Daoy (cell line): ENCODE measurements at regions not wholly inside any gene's neighbourhood (a gene's known extent, or its start where the extent isn't known, plus 50 kb on each side); places are given as distances from the start of the nearest gene placed in this dataset.

Experiments
- DNase-seq: peaks from one replicate; pipeline ENCODE4 v3.0.0-alpha.2; 2015; ENCODE audit warnings: low read depth

DNA sequence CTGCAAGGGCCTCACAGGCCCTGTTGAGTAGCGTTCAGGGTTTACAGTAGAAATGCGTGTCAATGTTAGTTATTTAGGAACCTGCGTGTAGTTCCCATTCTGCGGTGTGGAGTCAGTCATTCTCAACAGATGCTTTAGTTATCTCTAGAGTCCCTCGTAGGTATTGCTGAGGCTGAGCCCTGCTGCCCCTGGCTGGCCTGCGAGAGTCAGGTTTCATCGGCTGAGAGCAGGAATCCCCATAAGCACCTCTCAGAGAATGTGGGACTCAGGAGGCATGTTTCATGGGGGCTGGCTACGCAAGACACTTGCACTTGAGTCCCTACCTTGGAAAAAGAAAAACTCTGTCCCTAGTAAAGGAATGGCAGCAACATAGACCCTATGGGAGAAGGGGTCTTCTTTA, 347.5 kb upstream of the ASIC2 start:
- no peak for DNase-seq

DNA sequence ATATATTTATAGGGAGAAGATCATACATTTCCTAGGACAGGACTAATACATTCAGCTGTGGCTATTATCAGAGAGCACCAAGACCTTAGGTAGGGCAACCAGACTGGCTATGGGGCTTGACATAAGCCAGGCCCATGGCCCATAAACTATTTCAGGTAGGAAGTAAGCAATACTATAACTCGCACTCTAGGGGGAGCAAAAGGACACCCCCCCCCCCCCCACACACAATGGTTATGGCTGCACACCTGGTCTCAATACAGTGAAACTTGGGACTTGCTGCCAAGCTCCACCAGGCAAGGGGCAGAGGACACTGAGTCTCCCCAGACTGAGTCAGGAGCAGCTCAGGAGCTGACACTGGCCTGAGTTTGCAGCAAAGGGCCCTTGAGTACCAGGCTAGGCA, 348.9 kb upstream of the ASIC2 start:
- no peak for DNase-seq

DNA sequence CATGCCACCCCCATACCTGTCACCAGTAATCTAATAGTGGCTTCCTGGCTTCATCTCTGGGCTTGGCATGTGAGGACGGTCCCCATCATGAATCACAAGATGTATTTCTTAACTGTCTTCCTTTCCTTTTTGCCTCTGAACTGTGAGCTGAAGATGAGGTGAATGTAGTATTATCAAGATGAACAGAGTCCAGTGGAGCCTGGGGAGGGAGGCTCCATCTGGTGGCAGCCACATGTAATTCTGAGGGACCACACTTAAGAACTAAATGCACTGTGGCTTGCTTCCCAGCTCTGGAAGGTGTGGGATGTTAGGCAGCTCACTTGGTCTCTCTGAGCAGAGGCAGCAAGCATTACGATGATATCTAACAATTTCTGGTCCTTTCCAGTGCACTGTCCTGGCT, 354.9 kb upstream of the ASIC2 start:
- DNase-seq: peak; percentile 19

DNA sequence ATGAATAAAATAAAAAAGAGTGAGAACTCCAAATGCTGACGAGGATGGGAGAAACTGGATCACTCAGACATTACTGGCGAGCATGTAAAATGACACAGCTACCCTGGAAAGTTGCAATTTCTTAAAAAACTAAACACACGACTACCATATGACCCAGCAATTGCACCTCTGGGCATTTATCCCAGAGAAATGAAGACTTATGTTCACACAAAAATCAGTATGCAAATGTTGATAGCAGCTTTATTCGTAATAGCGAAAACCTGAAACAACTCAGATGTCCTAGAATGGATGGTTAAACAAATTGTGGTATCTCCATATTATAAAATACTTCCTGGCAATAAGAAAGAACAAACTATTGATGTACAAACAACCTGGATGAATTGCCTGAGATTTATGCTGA, 357.2 kb upstream of the ASIC2 start:
- DNase-seq: no peak

DNA sequence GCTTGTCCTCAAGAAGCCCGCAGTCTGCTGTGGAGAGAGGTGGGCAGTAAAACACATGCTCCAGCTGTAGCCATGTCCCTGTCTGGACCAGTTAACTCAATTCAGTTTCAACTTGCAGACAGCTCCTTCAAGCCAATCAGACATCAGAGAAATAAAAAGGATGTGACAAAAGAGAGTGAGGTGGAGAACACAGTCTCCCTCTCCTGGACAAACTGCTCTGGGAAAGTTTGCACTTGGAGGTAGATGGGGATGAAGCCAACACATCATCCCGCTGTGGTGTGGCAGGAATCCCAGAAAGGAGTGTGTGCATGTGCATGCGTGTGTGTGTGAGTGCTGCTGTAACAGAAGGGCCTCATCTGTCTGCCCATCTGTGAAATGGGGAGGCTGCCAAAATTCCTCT, 358.6 kb upstream of the ASIC2 start:
- DNase-seq: peak; percentile 43

DNA sequence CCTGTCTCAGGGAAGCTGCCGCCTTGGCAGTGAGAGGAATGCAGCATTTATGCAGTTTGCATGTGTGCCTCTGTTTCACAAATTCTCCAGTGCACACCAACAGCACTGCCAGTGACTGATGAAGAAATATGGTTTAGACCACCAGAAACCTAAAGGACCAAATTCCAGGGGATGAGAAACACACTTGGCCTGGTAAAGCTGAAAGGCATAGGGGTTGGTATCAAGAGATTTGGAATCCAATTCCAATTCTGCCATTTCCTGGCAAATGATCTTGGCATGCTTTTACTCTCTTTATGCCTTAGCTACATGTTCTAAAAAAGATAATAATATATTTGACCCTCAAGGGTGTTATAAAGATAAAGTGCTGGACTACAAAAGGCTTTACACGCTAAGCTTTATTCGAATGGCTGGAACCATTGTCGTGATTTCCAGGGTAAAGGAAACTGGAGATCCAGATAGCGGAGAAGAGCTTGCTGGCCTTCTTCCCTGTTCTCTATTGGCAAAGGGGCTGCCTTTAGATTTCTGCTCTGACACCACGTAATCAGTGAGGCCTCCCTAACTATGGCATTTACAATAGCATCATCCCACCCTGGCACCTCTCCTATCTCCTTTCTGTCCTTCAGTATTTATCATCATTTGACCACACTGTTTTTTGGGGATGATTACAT, 359.8 kb upstream of the ASIC2 start:
- DNase-seq: no peak

DNA sequence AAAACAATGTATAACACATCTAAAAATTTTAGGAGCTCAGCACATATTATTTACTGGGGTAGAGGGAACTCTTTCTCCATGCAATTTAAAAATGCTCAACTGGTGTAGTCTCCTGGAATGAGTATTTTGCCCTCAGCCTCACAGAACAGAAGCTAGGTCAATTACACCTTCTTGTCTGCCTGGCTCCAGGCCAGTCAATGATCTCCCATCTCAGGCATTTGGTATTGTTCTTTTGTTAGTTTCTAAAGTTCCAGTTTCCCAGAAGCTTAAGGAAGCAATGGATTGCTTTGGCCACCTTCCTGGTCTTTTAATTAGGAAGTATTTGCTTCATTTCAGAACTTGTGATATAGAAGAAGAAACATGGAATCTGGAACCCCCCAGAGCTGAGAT, 360.3 kb upstream of the ASIC2 start:
- peak; percentile 24 for DNase-seq

DNA sequence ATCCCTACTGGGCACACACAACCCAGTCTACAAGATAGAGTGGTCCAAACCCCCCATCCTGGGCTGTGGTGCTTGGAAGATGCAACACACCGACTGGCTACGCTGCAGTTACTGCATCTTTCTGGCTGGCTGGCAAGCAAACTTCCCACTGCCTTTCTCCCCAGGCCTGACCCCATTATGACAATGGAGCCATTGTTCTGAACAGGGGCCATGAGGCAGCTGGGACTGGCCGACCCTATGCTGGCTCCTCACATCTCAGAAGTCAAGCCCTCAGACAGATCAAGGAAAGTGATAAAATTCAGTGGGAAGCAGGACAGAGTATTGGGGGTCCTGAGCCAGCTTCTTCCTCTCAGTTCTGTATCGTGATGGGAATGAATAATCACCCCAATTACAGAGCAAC, 364.1 kb upstream of the ASIC2 start:
- no peak for DNase-seq

DNA sequence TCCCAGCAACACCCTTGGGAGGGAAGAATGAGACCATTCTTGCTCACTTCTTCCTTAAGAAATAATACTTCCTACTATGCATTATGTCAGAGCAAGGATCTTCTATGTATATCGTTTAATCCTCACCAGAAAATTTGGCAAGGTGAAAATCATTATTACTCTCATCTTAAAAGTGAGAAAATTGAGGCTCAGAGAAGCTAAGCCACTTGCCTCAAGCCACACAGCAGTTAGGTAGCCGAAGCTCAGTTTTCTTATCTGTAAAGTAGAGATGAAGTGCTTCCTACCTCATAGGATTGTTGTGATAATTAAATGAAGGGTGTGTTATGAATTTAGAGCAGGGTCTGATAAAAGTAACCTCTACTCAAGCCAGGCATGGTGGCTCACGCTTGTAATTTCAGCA, 368.9 kb upstream of the ASIC2 start:
- no peak for DNase-seq

DNA sequence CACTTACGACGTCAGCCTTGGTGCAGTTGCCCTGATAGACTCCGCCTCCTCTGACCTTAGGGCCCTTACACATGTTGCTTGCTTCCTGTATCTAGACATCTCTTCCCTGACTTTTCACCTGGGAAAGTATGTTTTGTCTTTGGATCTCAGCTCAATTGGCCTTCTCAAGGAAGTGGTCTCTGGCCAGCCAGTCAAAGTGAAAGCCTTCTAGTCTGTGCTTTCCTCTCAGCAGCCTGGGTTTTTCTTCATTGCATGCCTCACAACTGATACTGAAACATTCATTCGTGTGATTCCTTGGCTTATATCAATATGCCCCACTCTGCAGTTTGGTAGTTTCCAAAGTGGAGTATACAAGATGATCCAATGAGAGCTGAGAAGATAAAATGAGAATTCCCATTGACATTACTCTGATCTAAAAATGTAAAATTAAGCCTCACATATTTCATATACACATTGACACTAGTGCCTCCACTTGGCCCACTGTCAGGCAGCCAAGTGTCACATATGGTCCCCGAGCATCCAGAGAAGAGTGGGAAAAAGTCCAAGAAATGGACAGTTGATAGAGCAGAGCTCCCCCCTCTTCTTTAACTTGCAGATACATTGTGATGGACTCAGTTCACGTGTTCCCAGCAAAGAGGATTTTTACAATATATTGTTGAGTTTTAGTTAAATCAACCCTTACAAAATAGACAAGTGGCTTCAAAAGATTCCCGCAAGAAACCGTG, 371.2 kb upstream of the ASIC2 start:
- no peak for DNase-seq

DNA sequence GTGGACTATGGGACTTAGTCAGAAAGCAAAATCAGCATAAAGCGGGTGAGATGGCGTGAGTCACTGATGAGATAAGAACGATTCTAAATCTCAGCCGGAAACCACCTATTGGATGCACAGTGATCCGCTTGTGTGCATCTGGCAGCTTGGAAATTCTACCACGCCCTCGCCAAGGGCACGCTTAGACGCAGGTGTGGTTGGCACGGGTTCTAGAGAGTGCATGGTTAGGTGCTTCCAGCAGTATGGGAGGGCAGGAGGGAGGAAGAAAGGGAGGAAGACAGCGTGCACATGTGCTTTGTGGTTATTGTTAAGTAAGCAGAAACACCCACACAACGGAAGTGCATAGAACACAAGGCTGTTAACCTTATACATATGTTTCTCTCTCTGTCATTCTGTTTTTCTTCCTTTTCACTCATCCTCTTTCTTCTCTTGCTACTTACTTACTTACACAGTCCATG, 374.0 kb upstream of the ASIC2 start:
- DNase-seq: peak; percentile 74

DNA sequence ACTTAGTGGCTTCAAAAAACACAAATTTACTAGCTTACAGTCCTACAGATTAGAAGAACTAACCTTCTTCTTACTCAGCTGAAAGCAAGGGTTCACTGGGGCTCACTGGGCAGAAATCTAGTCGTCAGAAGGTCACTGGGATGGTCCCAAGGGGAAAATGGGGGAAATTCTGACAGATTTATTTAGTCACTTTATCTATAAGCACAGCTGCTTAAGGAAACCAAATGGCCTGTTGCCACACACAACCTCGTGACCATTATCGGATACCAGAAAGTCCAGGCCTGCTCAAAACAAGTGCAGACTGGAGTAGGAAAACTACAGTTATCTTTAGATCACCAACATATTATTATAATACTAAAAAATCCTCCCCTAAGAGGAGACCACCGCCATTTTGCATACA, 374.6 kb upstream of the ASIC2 start:
- no peak for DNase-seq

DNA sequence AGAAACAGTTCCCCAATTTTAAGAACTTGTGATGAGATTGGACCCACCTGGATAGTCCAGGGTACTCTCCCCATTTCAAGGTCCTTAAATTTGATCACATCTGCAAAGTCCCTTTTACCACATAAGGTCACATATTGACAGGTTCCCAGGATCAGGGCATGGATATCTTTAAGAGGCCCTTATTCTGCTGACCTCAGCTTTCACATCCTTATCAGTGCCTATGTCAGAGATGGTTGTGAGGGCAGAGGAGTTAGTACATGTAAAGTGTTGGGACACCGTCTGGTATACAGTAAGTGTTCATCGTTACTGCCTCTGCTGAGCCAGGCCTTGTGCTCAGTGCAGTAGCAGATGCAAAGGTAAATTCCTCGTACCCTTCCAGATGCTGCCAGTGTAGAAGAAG, 375.4 kb upstream of the ASIC2 start:
- no peak for DNase-seq

DNA sequence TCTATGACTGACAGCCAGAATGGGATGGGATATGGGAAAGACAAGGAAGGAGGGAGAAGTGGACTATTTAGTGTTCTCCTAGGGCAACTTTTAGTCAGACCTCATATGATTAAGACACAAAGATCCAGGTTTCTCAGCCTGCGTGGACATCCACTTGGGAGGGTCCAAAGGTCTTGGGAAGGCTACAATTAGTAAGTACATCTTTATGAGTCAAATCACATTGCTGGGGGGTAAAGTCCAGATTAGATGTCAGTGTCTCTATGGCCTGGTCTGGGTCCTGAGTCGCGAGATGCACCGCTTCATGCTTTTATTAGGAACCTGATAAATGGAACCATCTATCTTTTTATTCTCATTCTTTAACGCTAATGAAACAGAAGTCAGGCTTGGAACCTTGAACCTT, 378.4 kb upstream of the ASIC2 start:
- no peak for DNase-seq

DNA sequence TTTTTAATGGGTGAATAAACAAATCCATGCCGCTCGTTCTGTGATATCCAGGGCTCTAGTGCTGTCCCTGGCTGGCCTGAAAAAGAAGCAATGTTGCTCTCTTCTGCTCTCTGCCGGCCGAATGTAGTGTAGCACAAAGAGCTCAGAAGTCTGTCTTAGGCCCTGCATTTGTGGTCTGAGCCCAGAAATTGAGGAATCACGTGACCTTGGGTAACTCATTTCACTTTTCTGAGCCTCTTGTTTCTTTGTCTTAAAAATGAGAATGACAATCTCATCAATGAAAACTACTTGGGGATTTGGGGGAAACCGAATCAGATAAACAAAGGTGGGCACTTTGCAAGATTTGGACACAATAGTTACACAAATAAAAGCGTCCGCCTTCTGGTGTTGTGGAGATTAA, 381.6 kb upstream of the ASIC2 start:
- DNase-seq: peak; percentile 59

DNA sequence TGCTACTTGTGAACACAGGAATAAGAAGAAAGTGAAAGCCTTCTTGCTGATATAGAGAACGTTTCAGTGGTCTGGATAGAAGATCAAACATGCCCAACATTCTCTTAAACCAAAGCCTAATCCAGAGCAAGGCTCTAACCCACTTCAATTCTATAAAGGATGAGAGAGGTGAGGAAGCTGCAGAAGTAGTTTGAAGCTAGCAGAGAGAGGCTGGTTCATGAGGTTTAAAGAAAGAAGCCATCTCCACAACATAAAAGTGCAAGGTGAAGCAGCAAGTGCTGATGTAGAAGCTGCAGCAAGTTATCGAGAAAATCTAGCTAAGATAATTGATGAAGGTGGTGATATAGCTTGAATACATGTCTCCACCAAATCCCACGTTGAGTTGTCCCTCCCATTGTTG, 383.3 kb upstream of the ASIC2 start:
- DNase-seq: no peak

DNA sequence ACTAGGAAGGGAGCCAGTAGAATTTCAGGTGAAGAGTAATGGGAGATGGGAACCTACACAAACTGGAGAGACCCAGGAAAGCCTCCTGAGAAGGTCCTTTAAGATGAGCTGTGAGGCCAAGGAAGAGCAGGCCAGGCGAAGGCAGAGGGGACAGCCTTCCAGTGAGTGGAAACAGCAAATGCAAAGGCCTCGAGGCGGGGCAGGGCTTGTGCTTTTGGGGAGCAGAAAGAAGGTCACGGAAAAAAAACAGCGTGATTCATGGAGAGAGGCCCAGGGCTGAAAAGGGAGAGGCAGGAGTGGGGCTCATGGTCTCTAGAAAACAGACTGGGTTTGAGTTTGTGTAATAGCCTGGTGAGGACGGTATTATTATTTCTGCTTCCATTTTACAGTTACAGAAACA, 386.5 kb upstream of the ASIC2 start:
- DNase-seq: no peak

DNA sequence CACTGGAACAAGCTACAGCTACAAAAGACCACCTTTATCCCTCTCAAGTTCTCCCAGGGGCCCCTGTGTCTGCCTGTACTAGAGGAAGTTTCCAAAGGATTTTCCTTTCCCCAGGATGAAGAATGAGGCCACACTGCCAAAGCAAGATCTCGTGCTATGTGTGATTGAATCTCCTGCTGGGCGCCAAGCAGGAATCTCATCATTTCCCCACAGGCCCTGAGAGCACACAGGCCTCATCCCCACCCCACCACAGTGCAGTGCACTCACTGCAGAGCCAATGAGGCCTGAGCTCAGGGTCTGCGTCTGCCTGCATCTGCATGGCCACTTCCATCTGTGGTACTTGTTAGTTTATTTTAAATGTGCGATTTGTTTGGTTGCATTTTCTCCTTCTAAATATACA, 387.4 kb upstream of the ASIC2 start:
- no peak for DNase-seq

DNA sequence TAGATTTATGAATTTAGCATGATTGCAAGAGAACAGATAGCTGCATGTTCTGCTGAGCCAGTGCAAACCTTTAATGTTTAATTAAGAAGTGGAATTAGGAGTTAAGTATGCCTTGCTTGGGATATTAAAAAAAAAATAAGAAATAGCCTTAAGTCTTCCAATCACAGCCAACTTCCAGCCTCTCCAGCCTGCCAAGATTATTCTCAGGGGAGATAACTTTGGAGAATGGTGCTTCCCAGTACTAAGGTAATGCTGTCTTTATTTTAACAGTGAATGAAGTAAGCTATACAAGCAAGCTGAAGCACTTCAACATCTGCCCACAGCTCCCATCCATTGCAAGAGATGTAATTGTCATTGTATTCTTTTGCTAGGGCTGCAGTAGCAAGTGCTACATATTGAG, 389.5 kb upstream of the ASIC2 start:
- no peak for DNase-seq

DNA sequence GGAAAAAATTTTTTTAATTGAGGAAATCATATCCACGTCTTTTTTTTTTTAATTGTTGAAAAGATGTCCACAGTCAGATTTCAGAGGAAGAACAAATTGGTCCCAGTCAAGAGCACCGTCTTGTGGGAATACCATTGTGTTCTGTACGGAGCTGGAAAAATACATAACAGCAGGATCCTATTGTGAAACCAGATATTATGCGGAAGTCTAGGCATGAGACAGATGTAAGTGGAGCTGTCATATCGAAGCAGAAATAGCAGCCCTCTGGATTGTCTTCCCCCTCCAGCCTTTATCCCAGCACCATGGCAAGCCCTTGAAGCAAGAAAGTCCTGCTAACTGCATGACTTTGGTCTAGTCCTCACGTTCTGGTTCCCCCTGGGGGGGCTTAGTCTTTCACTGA, 391.6 kb upstream of the ASIC2 start:
- no peak for DNase-seq

DNA sequence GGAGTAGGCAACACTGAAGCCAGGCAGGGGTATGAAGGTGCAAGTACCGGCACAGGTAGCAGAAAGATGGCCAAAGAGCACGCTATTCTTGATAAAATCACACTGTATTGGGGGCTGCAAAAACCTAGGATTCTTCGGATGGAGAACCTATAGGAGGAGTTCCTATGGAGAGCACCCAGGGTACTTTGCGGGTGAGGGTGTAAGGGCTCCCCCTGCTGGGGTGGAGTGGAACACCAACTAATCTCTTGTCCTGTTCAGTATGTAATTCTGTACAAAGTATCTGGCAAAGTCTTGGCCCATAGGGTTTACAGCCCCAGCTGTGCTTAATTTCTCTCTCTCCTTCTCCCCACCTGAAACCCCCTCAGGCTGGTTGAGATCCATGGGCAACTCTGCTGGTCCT, 393.1 kb upstream of the ASIC2 start:
- DNase-seq: no peak

DNA sequence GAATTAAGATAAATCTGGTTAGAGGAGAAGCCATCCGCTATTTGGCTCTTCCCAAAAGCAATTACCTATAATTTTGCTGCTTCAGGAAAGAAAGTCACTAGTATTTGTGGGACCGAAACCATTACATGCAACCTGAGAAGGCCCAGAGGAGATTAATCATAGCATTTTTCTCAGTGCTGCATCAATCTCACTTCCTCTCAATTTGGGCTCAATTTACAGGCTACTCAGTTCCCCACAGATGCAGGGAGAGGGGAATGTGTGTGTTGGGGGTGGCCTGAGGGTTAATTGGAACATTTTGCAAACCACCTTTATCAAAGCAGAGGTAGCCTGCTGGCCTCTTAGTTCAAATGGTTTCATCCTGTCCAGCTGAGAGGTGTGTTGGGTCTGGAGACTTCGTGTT, 394.7 kb upstream of the ASIC2 start:
- DNase-seq: no peak

DNA sequence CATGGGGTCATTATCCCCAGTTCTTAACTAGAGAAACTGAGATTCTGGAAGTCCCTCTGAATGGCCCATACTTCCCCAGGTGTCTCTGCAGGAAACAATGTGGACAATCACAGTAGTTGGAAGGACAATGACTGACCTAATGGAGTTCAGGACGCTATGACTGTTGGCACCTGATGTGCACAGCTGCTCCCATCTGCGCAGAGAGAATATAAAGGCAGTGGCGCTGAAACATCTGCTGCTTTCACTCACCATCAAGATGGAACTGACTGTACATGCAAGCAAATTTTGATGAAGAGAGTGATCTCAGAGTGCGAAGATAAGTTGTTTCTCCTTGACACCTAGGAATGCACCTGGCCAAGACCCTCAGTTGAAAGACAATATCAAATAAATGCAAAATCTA, 395.7 kb upstream of the ASIC2 start:
- DNase-seq: no peak

DNA sequence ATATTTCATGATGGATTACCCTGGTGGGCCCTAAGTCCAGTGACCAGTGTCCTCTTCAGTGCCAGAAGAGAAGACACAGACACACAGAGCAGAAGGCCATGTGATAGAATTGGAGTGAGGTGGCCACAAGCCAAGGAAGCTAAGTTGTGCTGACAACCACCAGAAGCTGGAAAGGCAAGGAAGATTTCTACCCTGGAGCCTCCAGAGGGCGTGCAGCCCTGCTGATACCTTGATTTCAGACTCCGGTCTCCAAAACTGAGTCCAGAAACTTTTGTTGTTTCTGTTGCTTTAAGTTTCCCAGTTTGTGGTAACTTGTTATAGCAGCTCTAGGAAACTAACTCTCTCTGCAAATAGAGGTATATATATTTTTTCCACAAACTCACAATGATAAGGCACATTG, 396.6 kb upstream of the ASIC2 start:
- DNase-seq: no peak
